HCT116 (cell line): ENCODE measurements at regions not wholly inside any gene's neighbourhood (a gene's known extent, or its start where the extent isn't known, plus 50 kb on each side); places are given as distances from the start of the nearest gene placed in this dataset.

Experiments
- ATAC-seq: fragments of 200-7000 bp; cut with Tn5 transposase; 2 replicates; pipeline ENCODE4 v1.9.1; 2020; ENCODE audit warnings: mild to moderate bottlenecking, moderate library complexity
- BruUV-seq: library from RNA; stranded (reverse); fragments of 400-500 nt; replicated peaks from 2 replicates; lab custom pipeline; 2021; lab: Mats Ljungman, UMichigan
- CTCF ChIA-PET: fragments of 300-600 bp; sonication (Branson Sonifier 250); formaldehyde crosslinking; loops from one replicate; lab custom pipeline; 2021; ENCODE audit warnings: antibody characterized with exemption; lab: Charles Lee
- POLR2A ChIA-PET: fragments of 300-600, 350-600 bp; sonication (Branson Sonifier 250); formaldehyde crosslinking; loops from one replicate; lab custom pipeline; 2021; ENCODE audit warnings: antibody characterized with exemption; lab: Charles Lee
- RAD21 ChIA-PET, 2 experiments: fragments of 300-600 bp; sonication (Branson Sonifier 250); formaldehyde crosslinking; loops; one replicate each; lab custom pipeline; 2023; ENCODE audit warnings: low total read pairs in 2 of 2; ENCODE audit not compliant: uncharacterized antibody in 2 of 2, unreplicated experiment in 2 of 2, low non-redundant PET in 1 of 2; lab: Charles Lee
- DNase-seq: peaks from one replicate; pipeline ENCODE4 v3.0.0-alpha.2; 2010; ENCODE audit warnings: low read depth, low spot score
- H2AFZ ChIP-seq: fragments of 200-600 bp; shearing (Covaris generic), sonication (generic); 2 replicates; pipeline ENCODE4 v1.6.1; 2017; ENCODE audit warnings: low read depth, mixed run types, mixed read lengths, antibody characterized with exemption, low read length; ENCODE audit not compliant: poor library complexity, severe bottlenecking
- H3K27ac ChIP-seq: 2 replicates; pipeline ENCODE4 v1.5.1; 2012; ENCODE audit warnings: low read depth, low read length
- H3K27me3 ChIP-seq: fragments of 200-600 bp; sonication (generic); 2 replicates; pipeline ENCODE4 v1.6.1; 2016; ENCODE audit warnings: mixed run types, low read length, mixed read lengths; ENCODE audit not compliant: insufficient read depth
- H3K36me3 ChIP-seq, 2 experiments: fragments of 200-500 bp in 1 of 2; fragments of 200-600 bp in 1 of 2; sonication (Bioruptor generic) in 1 of 2; sonication (generic) in 1 of 2; 2 replicates each; pipeline versions ENCODE4 v1.5.1 to v1.6.1; 2014 to 2016; ENCODE audit warnings: low read length in 2 of 2, inconsistent platforms in 1 of 2, mixed read lengths in 1 of 2, mixed run types in 1 of 2; ENCODE audit not compliant: insufficient read depth in 2 of 2, control insufficient read depth in 1 of 2
- H3K4me1 ChIP-seq, 2 experiments: fragments of 200-600 bp in 1 of 2; sonication (generic) in 1 of 2; 2 replicates each; pipeline versions ENCODE4 v1.5.1 to v1.6.1; 2012 to 2017; ENCODE audit warnings: low read length in 2 of 2, inconsistent platforms in 1 of 2, mild to moderate bottlenecking in 1 of 2, mixed read lengths in 1 of 2, mixed run types in 1 of 2, moderate library complexity in 1 of 2; ENCODE audit not compliant: insufficient read depth in 2 of 2, control insufficient read depth in 1 of 2
- H3K4me2 ChIP-seq: fragments of 200-600 bp; sonication (generic); 2 replicates; pipeline ENCODE4 v1.6.1; 2017; ENCODE audit warnings: mixed run types, low read length, mixed read lengths
- H3K4me3 ChIP-seq, 2 experiments: fragments of 200-600 bp in 1 of 2; sonication (generic) in 1 of 2; replicated peaks in 1 of 2; 2 replicates each; pipeline ENCODE4 v1.5.1; 2011 to 2016; ENCODE audit warnings: low read length in 2 of 2, control low read depth in 1 of 2, low read depth in 1 of 2, mild to moderate bottlenecking in 1 of 2, mixed read lengths in 1 of 2, mixed run types in 1 of 2
- H3K79me2 ChIP-seq: fragments of 200-600 bp; sonication (generic); 2 replicates; pipeline ENCODE4 v1.6.1; 2017; ENCODE audit warnings: mild to moderate bottlenecking, mixed run types, low read length, moderate library complexity, mixed read lengths; ENCODE audit not compliant: insufficient read depth
- H3K9ac ChIP-seq: fragments of 200-600 bp; sonication (generic); 2 replicates; pipeline ENCODE4 v1.6.1; 2016; ENCODE audit warnings: low read length, mixed read lengths
- H3K9me2 ChIP-seq: fragments of 200-600 bp; sonication (generic), shearing (Covaris generic); 2 replicates; pipeline ENCODE4 v1.6.1; 2017; ENCODE audit warnings: mixed run types, mild to moderate bottlenecking, moderate library complexity; ENCODE audit not compliant: insufficient read depth
- H3K9me3 ChIP-seq, 2 experiments: fragments of 200-500 bp in 1 of 2; fragments of 200-600 bp in 1 of 2; sonication (Bioruptor generic) in 1 of 2; sonication (generic) in 1 of 2; 2 replicates each; pipeline ENCODE4 v1.6.1; 2014 to 2017; ENCODE audit warnings: low read length in 2 of 2, mixed read lengths in 2 of 2, inconsistent platforms in 1 of 2, low read depth in 1 of 2, mild to moderate bottlenecking in 1 of 2, mixed run types in 1 of 2, moderate library complexity in 1 of 2; ENCODE audit not compliant: control insufficient read depth in 1 of 2, insufficient read depth in 1 of 2
- H4K20me1 ChIP-seq: fragments of 200-600 bp; sonication (generic), shearing (Covaris generic); 2 replicates; pipeline ENCODE4 v1.6.1; 2017; ENCODE audit warnings: mixed run types, mild to moderate bottlenecking, moderate library complexity; ENCODE audit not compliant: insufficient read depth
- EGR1 ChIP-seq: IDR thresholded peaks from 2 replicates; pipeline ENCODE4 v1.6.1; 2012; ENCODE audit warnings: low read depth
- EZH2 ChIP-seq: fragments of 200-600 bp; sonication (generic); IDR thresholded peaks from 2 replicates; pipeline ENCODE4 v1.6.1; 2017; ENCODE audit warnings: antibody characterized with exemption, mixed run types
- EZH2phosphoT487 ChIP-seq: fragments of 200-600 bp; IDR thresholded peaks from 2 replicates; pipeline ENCODE4 v1.6.1; 2018; ENCODE audit warnings: antibody characterized with exemption, borderline replicate concordance
- FOSL1 ChIP-seq: IDR thresholded peaks from 2 replicates; pipeline ENCODE4 v1.6.1; 2012; ENCODE audit warnings: low read depth
- JUND ChIP-seq: IDR thresholded peaks from 2 replicates; pipeline ENCODE4 v1.6.1; 2012
- POLR2A ChIP-seq: IDR thresholded peaks from 2 replicates; pipeline ENCODE4 v1.7.0; 2011; ENCODE audit warnings: borderline replicate concordance; ENCODE audit not compliant: insufficient read depth, insufficient read length; ENCODE audit errors: extremely low read depth
- POLR2AphosphoS5 ChIP-seq: IDR thresholded peaks from 2 replicates; pipeline ENCODE4 v1.6.1; 2011; ENCODE audit warnings: mild to moderate bottlenecking, low read depth, low read length, moderate library complexity
- RAD21 ChIP-seq: IDR thresholded peaks from 2 replicates; pipeline ENCODE4 v1.6.1; 2012; ENCODE audit warnings: low read depth, mild to moderate bottlenecking
- SP1 ChIP-seq: IDR thresholded peaks from 2 replicates; pipeline ENCODE4 v1.6.1; 2012; ENCODE audit warnings: low read depth
- TCF7L2 ChIP-seq: IDR thresholded peaks from 2 replicates; pipeline ENCODE4 v1.7.0; 2011; ENCODE audit warnings: borderline replicate concordance, inconsistent platforms; ENCODE audit not compliant: insufficient read depth, insufficient read length; ENCODE audit errors: extremely low read depth
- ZNF274 ChIP-seq: fragments of 200-500 bp; sonication (Bioruptor generic); IDR thresholded peaks from 2 replicates; pipeline ENCODE4 v1.6.1; 2014; ENCODE audit warnings: mild to moderate bottlenecking, low read depth, low read length, inconsistent platforms
- intact Hi-C: fragments of 100-400 bp; cut with micrococcal nuclease; formaldehyde crosslinking; loops from 2 replicates; pipeline ENCODE4 v1.10.0; 2022
- TF ChIP-seq, protein P1 (sequence below), 3 experiments: fragments of 200-600 bp in 1 of 3; sonication (generic) in 1 of 3; IDR thresholded peaks in 2 of 3; conservative IDR thresholded peaks in 1 of 3; 2 replicates each; pipeline ENCODE4 v1.5.1; 2012 to 2017; ENCODE audit warnings: low read depth in 2 of 3, low read length in 2 of 3, antibody characterized with exemption in 1 of 3, borderline replicate concordance in 1 of 3, control low read depth in 1 of 3, mild to moderate bottlenecking in 1 of 3, mixed read lengths in 1 of 3, mixed run types in 1 of 3, moderate library complexity in 1 of 3; ENCODE audit not compliant: insufficient read depth in 1 of 3
- TF ChIP-seq, protein P2 (sequence below): IDR thresholded peaks from 2 replicates; pipeline ENCODE4 v1.6.1; 2012
- TF ChIP-seq, protein P3 (sequence below): IDR thresholded peaks from 2 replicates; pipeline ENCODE4 v1.6.1; 2012; ENCODE audit warnings: low read depth

DNA sequence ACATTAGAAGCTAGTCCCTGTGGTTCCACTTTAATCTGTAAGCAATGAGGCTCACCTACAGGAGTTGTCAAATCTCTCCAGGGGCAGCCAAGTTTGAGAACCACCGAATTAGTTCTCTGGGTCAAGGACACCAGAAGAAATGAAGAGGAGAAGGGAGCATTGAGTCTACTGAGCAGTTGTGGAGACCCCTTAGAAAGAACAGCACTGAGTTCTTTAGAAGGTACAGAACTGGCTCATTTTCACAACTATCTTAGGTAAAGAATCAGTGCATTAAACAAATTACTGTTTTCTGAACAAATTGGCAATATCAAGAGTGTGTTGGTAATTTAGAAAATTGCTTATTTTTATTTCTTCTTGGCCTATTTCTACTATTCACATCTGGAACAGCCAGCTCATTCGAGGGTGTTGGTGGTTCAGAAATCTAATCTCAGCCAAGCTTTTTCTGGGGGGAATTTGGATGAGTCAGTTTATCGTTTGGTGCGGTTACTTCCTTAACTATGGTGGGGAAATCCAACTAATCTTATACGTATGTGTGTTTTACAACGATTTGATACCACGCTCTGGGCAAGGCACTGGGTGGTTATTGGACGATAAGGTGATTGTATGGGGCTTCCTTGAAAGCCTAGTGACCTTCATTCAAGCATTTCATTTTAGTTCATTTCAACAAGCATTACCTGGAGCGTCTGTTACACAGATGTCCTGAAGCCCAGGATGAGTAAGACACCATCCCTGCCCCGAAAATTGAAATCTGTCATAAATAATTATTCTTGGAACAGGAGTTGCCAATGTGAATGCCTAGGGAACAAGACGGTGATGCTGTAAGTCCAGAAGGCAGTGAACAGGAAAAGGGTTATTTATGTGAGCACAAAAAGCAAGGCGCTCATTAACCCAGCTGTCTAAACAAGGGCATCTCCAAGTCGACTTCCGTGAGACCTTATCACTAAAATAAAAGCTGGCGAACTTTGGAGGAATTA lies 52.0 kb upstream of the TMPRSS2 start:
- no TSS peak for BruUV-seq
- Histone ChIP-seq H4K20me1 (no peaks in the 10 kb centered on the region), H3K4me1 (no peaks in the 10 kb centered on the region), H3K9me3 (no peaks in the 10 kb centered on the region), H3K4me3 (no peak overlapping the region), H3K4me2 (no peak overlapping the region), H3K79me2 (no peaks in the 10 kb centered on the region), H3K9me2 (no peaks in the 10 kb centered on the region), H2AFZ (no peak overlapping the region), H3K9ac (no peak overlapping the region), H3K27ac (no peak overlapping the region), H3K36me3 (no peaks in the 10 kb centered on the region), H3K27me3 (peaks cover 3% of the 10 kb centered on the region; the same call in 1 of the 2 replicates)
- ChIA-PET CTCF (no interaction called here), POLR2A (no interaction called here), RAD21 (no interaction called here)
- intact Hi-C loops: no loop called here
- TF ChIP-seq POLR2AphosphoS5 (no peak), EZH2phosphoT487 (no peak), EGR1 (no peak), JUND (no peak), FOSL1 (no peak)
- TF ChIP-seq, protein P1, sequence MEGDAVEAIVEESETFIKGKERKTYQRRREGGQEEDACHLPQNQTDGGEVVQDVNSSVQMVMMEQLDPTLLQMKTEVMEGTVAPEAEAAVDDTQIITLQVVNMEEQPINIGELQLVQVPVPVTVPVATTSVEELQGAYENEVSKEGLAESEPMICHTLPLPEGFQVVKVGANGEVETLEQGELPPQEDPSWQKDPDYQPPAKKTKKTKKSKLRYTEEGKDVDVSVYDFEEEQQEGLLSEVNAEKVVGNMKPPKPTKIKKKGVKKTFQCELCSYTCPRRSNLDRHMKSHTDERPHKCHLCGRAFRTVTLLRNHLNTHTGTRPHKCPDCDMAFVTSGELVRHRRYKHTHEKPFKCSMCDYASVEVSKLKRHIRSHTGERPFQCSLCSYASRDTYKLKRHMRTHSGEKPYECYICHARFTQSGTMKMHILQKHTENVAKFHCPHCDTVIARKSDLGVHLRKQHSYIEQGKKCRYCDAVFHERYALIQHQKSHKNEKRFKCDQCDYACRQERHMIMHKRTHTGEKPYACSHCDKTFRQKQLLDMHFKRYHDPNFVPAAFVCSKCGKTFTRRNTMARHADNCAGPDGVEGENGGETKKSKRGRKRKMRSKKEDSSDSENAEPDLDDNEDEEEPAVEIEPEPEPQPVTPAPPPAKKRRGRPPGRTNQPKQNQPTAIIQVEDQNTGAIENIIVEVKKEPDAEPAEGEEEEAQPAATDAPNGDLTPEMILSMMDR (IDR thresholded peaks at IDR 0.05 in 2 of 3, conservative IDR thresholded peaks at IDR 0.05 in 1 of 3; ENCODE audit: borderline replicate concordance in 1 of 3, insufficient read depth in 1 of 3, low read depth in 2 of 3, low read length in 2 of 3): no peak
- no peak for DNase-seq
- no peak for ATAC-seq

- RAD21 ChIA-PET: no interaction called here
- intact Hi-C loops: no loop called here
- H3K9ac ChIP-seq: no peak overlapping the region
- H3K4me3 ChIP-seq: no peak overlapping the region
- no TSS peak for BruUV-seq
- no peaks in the 10 kb centered on the region for H3K36me3 ChIP-seq
- no peak overlapping the region for H2AFZ ChIP-seq
- H3K9me2 ChIP-seq: no peaks in the 10 kb centered on the region
- no peaks in the 10 kb centered on the region; the same call in 1 of the 2 replicates for H3K27me3 ChIP-seq
- no peaks in the 10 kb centered on the region for H4K20me1 ChIP-seq
- ATAC-seq: no peak
- H3K4me2 ChIP-seq: no peak overlapping the region
- H3K4me1 ChIP-seq: no peaks in the 10 kb centered on the region
- no peaks in the 10 kb centered on the region for H3K9me3 ChIP-seq
- H3K27ac ChIP-seq: no peak overlapping the region
- CTCF ChIA-PET: no interaction called here
- POLR2A ChIA-PET: no interaction called here
- no peak for DNase-seq
- no peaks in the 10 kb centered on the region for H3K79me2 ChIP-seq
- TF ChIP-seq ZNF274: no peak
- TF ChIP-seq POLR2A: no peak
- TF ChIP-seq, protein P2, sequence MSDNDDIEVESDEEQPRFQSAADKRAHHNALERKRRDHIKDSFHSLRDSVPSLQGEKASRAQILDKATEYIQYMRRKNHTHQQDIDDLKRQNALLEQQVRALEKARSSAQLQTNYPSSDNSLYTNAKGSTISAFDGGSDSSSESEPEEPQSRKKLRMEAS: no peak
- TF ChIP-seq SP1: no peak
- no peak for TF ChIP-seq EZH2
- no peak for TF ChIP-seq JUND
- no peak for TF ChIP-seq RAD21
- TF ChIP-seq TCF7L2: no peak
- TF ChIP-seq EGR1: no peak
- TF ChIP-seq, protein P3, sequence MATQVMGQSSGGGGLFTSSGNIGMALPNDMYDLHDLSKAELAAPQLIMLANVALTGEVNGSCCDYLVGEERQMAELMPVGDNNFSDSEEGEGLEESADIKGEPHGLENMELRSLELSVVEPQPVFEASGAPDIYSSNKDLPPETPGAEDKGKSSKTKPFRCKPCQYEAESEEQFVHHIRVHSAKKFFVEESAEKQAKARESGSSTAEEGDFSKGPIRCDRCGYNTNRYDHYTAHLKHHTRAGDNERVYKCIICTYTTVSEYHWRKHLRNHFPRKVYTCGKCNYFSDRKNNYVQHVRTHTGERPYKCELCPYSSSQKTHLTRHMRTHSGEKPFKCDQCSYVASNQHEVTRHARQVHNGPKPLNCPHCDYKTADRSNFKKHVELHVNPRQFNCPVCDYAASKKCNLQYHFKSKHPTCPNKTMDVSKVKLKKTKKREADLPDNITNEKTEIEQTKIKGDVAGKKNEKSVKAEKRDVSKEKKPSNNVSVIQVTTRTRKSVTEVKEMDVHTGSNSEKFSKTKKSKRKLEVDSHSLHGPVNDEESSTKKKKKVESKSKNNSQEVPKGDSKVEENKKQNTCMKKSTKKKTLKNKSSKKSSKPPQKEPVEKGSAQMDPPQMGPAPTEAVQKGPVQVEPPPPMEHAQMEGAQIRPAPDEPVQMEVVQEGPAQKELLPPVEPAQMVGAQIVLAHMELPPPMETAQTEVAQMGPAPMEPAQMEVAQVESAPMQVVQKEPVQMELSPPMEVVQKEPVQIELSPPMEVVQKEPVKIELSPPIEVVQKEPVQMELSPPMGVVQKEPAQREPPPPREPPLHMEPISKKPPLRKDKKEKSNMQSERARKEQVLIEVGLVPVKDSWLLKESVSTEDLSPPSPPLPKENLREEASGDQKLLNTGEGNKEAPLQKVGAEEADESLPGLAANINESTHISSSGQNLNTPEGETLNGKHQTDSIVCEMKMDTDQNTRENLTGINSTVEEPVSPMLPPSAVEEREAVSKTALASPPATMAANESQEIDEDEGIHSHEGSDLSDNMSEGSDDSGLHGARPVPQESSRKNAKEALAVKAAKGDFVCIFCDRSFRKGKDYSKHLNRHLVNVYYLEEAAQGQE: no peak
These were observed 50.9 kb upstream of the TMPRSS2 start for GRCh38 chr21:41558842-41559241.
